ENCODE measurements at regions not wholly inside any gene's neighbourhood (a gene's known extent, or its start where the extent isn't known, plus 50 kb on each side); places are given as distances from the start of the nearest gene placed in this dataset.

DNA sequence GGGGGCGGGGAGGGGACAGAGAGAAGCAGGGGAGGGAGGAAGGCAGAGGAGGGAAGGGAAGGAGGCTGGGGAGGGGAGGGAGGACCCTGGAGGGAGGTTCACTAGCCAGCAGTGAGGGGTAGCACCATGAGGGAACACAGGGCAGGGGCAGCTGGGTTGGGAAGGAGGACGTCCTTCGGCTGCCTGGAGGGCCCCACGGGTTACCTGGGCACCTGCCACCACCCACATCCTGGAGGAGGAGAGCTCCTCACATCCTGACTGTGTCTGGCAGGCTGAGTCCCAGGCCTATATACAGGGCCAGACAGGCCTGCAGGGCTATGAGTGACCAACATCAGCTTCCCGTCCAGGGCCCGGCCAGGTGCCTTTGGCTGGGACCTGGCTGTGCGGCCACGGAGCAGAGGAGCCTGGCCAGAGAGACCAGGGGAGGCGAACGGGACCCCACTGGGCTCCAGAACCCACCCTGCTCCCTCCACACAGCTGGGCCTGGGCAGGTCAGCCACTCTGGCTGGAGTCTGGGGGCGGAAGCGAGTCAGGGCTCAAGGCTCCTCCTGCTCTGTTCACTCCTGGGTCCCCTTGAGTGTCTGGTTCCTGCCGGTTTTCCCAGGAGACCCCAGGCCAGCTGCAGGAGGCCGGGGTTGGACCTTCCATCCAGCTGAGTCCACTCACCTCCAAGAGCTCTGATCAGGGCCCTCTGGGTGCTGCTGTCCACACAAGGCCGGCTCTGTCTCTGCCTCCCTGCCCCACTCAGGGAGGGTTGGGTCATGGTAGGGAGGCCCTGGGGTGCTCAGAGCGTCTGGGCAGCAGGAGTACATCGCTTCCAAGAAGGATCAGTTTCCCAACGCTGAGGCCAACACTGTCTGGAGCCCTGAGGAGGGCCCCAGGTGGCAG is 677.7 kb downstream of the BRD1 start:
- Histone ChIP-seq H3K27me3 (ENCODE audit: insufficient read depth, poor library complexity, severe bottlenecking) (no peaks in the 10 kb centered on the region), H3K4me3 (replicated peaks; ENCODE audit: insufficient read depth, low read length) (no peak overlapping the region), H3K27ac (replicated peaks) (no peak overlapping the region)
- DNase-seq (ENCODE audit: low read depth in 1 of 2, low spot score in 1 of 2), result no peak
- no peak for TF ChIP-seq CTCF (IDR thresholded peaks at IDR 0.05; ENCODE audit: insufficient read depth, low read length)
- TF ChIP-seq POLR2AphosphoS5 (IDR thresholded peaks at IDR 0.05; ENCODE audit: low read depth), result no peak
- TF ChIP-seq REST (IDR thresholded peaks at IDR 0.05; ENCODE audit: insufficient replicate concordance, low read depth), result no peak
- TF ChIP-seq GABPA (IDR thresholded peaks at IDR 0.05; ENCODE audit: low read depth), result no peak
- TF ChIP-seq SPI1 (IDR thresholded peaks at IDR 0.05; ENCODE audit: borderline replicate concordance, low read depth), result no peak

- Histone ChIP-seq H3K27me3 (ENCODE audit: insufficient read depth, poor library complexity, severe bottlenecking) (no peaks in the 10 kb centered on the region), H3K4me3 (replicated peaks; ENCODE audit: insufficient read depth, low read length) (no peak overlapping the region), H3K27ac (replicated peaks) (no peak overlapping the region)
- no peak for DNase-seq (ENCODE audit: low read depth in 1 of 2, low spot score in 1 of 2)
- TF ChIP-seq GABPA (IDR thresholded peaks at IDR 0.05; ENCODE audit: low read depth), result no peak
- no peak for TF ChIP-seq REST (IDR thresholded peaks at IDR 0.05; ENCODE audit: insufficient replicate concordance, low read depth)
- TF ChIP-seq POLR2AphosphoS5 (IDR thresholded peaks at IDR 0.05; ENCODE audit: low read depth), result no peak
- TF ChIP-seq SPI1 (IDR thresholded peaks at IDR 0.05; ENCODE audit: borderline replicate concordance, low read depth), result no peak
- TF ChIP-seq CTCF (IDR thresholded peaks at IDR 0.05; ENCODE audit: insufficient read depth, low read length), result no peak
Observed at GRCh38 chr22:49148895-49149418, 678.7 kb downstream of the BRD1 start.

DNA sequence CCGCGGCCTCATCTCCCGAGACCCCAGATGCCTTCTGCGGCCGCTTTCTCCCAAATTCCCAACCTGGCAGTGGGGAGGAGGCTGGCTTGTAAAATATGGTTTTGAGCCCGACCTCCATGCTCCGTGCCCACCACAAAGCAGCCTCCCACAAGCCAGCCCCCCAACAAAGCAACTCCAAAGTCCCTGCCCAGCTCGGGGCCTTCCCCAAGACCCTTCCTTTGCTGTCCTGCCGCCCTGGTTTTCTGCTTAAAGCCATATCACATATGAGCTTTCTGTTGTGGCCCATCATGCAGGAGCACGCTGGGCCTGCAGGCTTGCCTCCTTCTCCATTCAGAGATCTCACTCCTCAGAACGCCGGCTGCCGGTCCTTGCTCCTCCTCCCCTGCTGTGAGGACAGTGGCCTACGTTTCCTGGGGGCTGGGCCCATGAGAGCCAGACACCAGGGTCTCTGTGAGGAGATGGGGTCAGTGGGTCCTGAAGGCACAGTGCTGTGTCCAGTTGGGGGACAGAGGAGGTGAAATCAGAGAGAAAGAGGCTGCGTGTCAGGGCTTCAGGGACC is 680.0 kb downstream of the BRD1 start:
- Histone ChIP-seq H3K27me3 (ENCODE audit: insufficient read depth, poor library complexity, severe bottlenecking) (no peaks in the 10 kb centered on the region), H3K4me3 (replicated peaks; ENCODE audit: insufficient read depth, low read length) (no peak overlapping the region), H3K27ac (replicated peaks) (no peak overlapping the region)
- no peak for DNase-seq (ENCODE audit: low read depth in 1 of 2, low spot score in 1 of 2)
- TF ChIP-seq REST (IDR thresholded peaks at IDR 0.05; ENCODE audit: insufficient replicate concordance, low read depth) (no peak), CTCF (IDR thresholded peaks at IDR 0.05; ENCODE audit: insufficient read depth, low read length) (no peak)

Data from HL-60 (cell line).